ENCODE measurements at regions not wholly inside any gene's neighbourhood (a gene's known extent, or its start where the extent isn't known, plus 50 kb on each side); places are given as distances from the start of the nearest gene placed in this dataset.

DNA sequence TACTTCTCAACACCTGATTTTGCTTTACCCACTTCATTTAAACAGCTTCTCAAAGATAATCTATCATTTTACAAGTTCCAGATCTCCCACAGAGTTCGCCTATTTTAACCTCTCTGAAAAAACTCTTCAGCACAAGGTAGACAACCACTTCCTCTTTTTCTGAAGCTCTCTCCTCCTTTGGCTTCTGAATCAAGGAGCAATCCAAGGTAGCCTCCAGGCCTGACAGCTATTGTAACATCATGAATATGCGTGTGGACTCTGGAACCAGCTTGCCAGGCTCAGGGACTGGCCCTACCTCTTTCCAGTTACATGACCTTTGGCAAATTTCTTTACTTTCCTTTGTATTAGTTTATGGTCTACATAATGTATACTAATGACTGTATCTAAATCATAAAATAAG is 405.9 kb upstream of the ZNF385D start:
- TF ChIP-seq, protein P1, sequence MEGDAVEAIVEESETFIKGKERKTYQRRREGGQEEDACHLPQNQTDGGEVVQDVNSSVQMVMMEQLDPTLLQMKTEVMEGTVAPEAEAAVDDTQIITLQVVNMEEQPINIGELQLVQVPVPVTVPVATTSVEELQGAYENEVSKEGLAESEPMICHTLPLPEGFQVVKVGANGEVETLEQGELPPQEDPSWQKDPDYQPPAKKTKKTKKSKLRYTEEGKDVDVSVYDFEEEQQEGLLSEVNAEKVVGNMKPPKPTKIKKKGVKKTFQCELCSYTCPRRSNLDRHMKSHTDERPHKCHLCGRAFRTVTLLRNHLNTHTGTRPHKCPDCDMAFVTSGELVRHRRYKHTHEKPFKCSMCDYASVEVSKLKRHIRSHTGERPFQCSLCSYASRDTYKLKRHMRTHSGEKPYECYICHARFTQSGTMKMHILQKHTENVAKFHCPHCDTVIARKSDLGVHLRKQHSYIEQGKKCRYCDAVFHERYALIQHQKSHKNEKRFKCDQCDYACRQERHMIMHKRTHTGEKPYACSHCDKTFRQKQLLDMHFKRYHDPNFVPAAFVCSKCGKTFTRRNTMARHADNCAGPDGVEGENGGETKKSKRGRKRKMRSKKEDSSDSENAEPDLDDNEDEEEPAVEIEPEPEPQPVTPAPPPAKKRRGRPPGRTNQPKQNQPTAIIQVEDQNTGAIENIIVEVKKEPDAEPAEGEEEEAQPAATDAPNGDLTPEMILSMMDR (IDR thresholded peaks at IDR 0.05; ENCODE audit: low read depth, low read length), result no peak

DNA sequence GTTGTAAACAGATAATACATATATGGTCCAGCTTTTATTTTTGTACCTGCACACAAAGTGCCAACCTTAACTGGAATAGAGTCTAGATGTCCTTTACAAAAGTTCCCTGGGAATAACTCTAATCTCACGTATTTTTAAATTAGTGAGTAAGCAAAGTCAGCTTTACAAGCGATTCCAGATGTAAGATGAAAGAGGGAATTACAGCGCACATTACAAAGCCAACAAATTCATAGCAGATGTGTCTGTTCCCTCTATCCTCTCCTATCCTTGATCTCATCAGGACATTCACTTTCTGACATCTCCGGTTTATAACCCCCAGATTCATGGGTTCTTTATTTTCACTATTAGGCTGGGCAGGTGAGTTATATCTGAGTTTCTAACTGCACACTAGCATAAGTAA is 406.8 kb upstream of the ZNF385D start:
- H3K4me3 ChIP-seq (ENCODE audit: low read depth, low read length), result no peak overlapping the region
- TF ChIP-seq, protein P1 (IDR thresholded peaks at IDR 0.05; ENCODE audit: low read depth, low read length), result no peak

More for the DNA sequence above, 405.9 kb upstream of the ZNF385D start:
- H3K4me3 ChIP-seq (ENCODE audit: low read depth, low read length), result no peak overlapping the region

DNA sequence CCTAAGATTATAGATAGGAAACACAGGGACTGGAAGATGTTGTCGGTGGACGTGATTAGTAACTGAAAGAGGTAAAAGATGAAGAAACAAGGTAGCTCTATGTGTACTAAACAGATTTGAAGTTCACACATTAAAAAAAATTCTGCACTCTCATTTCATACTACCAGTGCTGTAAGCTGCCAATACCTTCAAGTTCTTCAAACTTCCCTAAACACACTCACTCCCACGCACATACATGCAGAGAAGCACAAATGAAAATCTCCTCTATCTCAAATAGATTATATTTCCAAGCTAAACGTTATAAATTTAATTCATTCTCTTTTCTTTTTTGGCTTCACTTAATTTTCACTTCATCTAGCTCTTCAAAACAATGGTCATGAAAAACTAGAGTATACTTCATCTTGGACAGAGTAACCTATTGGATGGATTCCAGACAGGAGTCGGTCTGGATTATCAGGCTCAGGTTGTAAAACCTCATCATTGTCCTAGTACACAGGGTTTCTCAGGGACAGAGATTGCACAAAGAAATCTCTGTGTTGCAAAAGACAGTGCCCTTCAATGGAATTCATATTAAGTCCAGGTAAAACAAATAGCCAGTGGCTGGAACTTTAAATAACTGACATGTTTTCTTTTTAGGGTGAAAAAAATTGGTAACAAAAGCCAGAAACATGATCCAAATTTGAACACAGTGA is 408.1 kb upstream of the ZNF385D start:
- TF ChIP-seq, protein P1 (IDR thresholded peaks at IDR 0.05; ENCODE audit: low read depth, low read length), result no peak
- no peak overlapping the region for H3K4me3 ChIP-seq (ENCODE audit: low read depth, low read length)

DNA sequence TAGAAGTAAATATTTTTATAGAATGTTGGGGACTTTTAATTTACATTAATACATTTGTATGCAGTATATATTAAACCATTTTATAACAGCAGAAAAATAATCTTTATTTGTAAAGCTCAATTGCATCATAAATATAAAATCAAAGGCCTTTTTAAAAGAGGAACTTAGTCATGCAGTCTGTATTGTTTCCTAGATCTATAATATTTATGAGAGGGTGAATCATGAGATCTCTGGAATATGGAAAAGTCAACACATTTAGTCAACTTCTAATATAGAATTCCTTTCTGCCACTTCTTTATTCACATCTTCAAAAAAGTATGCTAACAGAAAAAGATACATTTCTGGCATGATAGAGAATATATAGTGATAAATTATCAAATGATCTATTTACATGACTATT is 410.3 kb upstream of the ZNF385D start:
- TF ChIP-seq, protein P1 (IDR thresholded peaks at IDR 0.05; ENCODE audit: low read depth, low read length), result no peak
- H3K4me3 ChIP-seq (ENCODE audit: low read depth, low read length), result no peak overlapping the region

DNA sequence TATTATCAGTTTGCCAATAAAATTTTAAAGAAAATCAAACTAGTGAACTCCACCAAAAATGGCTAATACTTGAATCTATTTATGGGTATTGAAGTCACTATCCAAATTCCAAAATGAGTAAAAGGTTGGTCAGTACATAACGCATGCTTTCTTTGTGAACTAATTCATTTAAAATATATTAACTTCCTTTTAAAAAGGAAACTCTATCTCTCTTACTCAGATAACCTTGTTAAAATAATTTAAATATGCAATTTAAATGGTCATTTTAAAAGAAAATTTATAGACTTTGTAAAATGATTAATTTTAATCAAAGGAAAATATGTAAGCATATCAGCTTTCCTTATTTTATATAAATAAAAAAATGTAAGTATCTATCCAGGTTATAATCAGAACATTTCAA is 419.4 kb upstream of the ZNF385D start:
- TF ChIP-seq, protein P1 (IDR thresholded peaks at IDR 0.05; ENCODE audit: low read depth, low read length), result no peak
- no peak overlapping the region for H3K4me3 ChIP-seq (ENCODE audit: low read depth, low read length)

DNA sequence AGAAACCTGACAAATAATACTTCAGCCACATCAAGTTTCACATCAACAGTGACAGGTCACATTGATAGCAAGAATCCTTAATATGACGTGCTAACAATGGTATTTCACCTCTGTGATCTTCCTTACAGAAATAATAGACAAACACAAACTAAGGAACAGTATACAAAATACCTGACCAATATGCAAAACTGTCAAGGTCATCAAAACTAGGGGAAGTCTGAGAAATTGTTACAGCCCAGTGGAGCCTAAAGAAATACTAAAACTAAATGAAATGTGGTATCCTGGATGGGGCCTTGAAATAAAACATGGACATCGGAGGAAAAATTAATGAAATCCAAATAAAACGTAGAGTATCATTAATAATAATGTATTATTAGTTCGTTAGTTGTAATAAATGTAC is 422.0 kb upstream of the ZNF385D start:
- TF ChIP-seq, protein P1 (IDR thresholded peaks at IDR 0.05; ENCODE audit: low read depth, low read length), result no peak
- H3K4me3 ChIP-seq (ENCODE audit: low read depth, low read length), result no peak overlapping the region

DNA sequence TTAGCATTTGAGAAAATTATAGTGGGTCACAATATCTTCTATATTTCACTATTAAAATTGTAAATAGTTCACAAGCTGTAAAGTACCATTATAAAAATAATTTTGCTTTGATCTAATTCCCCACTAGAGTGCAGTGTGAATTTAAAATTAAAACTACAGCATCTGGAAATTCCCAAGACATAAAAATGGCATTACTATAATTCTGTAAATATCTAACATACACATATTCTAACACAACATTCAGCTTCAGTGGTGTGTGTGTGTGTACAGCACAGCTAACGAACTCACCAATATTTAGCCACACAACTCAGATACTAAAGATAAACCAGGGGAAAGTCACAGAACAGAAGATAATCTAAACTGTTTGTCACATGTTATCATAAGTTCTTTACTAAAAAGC is 424.9 kb upstream of the ZNF385D start:
- TF ChIP-seq, protein P1 (IDR thresholded peaks at IDR 0.05; ENCODE audit: low read depth, low read length), result no peak
- no peak overlapping the region for H3K4me3 ChIP-seq (ENCODE audit: low read depth, low read length)

All from WI38 (cell line).